ENCODE measurements at regions not wholly inside any gene's neighbourhood (a gene's known extent, or its start where the extent isn't known, plus 50 kb on each side); places are given as distances from the start of the nearest gene placed in this dataset.
"Not testable (repeated sequence)": the region's sequence is repeated elsewhere in the genome, so short reads cannot be mapped to it uniquely, and the experiment has no call there.

- not testable (repeated sequence) for TF ChIP-seq CTCF, POLR2A (IDR thresholded peaks at IDR 0.05)
Observed at GRCh38 chr5:117533051-117533670, 958.5 kb upstream of the SEMA6A start.
